WERI-Rb-1 (cell line): ENCODE measurements at regions not wholly inside any gene's neighbourhood (a gene's known extent, or its start where the extent isn't known, plus 50 kb on each side); places are given as distances from the start of the nearest gene placed in this dataset.

ENCODE experiments used
- DNase-seq: peaks from one replicate; pipeline ENCODE4 v3.0.0-alpha.2; 2020
- H3K27ac ChIP-seq: fragments of 250-450 bp; sonication (Bioruptor Pico); 2 replicates; pipeline ENCODE4 v1.5.1; 2020; ENCODE audit warnings: mild to moderate bottlenecking, moderate library complexity
- H3K27me3 ChIP-seq: fragments of 250-450 bp; sonication (Bioruptor Pico); 2 replicates; pipeline ENCODE4 v1.5.1; 2021; ENCODE audit warnings: mild to moderate bottlenecking, low read depth, moderate library complexity; ENCODE audit not compliant: insufficient read depth, severe bottlenecking
- H3K36me3 ChIP-seq: fragments of 250-450 bp; sonication (Bioruptor Pico); 2 replicates; pipeline ENCODE4 v1.5.1; 2020; ENCODE audit warnings: mild to moderate bottlenecking, moderate library complexity
- H3K4me3 ChIP-seq: 2 replicates; pipeline ENCODE4 v1.5.1; 2011; ENCODE audit warnings: low read depth, mild to moderate bottlenecking, control low read depth, low read length
- H3K9me3 ChIP-seq: fragments of 250-450 bp; sonication (Bioruptor Pico); 2 replicates; pipeline ENCODE4 v1.5.1; 2021; ENCODE audit warnings: mild to moderate bottlenecking, moderate library complexity; ENCODE audit not compliant: severe bottlenecking
- CTCF ChIP-seq: IDR thresholded peaks from 2 replicates; pipeline ENCODE4 v1.5.1; 2011; ENCODE audit warnings: low read depth, mild to moderate bottlenecking, control low read depth, inconsistent platforms, low read length

DNA sequence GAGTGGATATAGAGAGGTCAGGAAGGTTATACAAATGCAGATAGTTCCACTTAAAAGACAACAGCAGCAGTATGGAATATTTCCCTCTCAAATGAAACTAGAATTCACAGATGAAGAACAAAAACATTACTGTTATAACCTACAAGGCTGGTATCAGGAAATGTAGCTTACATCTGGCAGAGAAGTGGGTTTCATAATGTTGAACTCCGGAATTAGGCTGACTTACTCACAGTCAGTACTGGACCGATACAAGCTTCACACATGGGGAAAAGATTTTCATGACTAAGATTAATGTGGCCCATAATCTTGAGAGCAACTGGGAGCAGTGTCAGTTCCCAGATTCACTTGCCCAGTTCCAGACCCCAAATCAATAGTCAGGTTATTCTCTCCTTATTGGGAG lies 353.9 kb downstream of the DUSP6 start:
- DNase-seq: no peak
- Histone ChIP-seq H3K27me3 (peaks cover 5% of the 10 kb centered on the region), H3K4me3 (no peak overlapping the region), H3K9me3 (no peaks in the 10 kb centered on the region), H3K36me3 (no peaks in the 10 kb centered on the region), H3K27ac (no peak overlapping the region)
- TF ChIP-seq CTCF: no peak

DNA sequence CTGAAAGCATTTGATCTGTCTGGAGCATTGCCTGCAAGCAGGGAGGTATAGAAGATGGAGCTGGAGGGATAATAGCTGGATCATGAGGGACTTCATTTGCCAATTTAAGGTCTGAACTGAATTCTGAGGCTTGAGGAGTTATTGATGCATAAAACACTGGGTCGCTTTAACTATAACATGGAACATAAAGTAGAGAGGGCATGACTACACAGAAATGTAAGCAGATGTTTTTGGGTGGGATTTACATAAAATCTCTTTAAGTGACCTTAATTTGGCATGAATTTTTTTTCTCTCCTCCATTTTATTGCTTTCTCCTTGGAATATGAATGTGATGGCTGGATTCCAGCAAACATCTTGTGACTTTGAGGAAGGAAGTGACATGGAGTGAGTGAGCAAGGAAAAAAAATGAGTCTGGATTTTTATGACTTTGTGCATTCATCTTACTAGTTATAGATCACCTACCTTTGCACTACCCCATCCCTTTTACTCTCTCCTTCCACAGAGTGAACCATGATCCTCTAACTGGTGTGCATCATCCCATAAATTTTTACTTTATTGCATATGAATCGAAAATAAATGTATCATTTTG lies 356.0 kb downstream of the DUSP6 start:
- Histone ChIP-seq H3K27me3 (peaks cover 5% of the 10 kb centered on the region), H3K36me3 (no peaks in the 10 kb centered on the region), H3K27ac (no peak overlapping the region), H3K4me3 (no peak overlapping the region), H3K9me3 (no peaks in the 10 kb centered on the region)
- no peak for DNase-seq
- TF ChIP-seq CTCF: no peak

DNA sequence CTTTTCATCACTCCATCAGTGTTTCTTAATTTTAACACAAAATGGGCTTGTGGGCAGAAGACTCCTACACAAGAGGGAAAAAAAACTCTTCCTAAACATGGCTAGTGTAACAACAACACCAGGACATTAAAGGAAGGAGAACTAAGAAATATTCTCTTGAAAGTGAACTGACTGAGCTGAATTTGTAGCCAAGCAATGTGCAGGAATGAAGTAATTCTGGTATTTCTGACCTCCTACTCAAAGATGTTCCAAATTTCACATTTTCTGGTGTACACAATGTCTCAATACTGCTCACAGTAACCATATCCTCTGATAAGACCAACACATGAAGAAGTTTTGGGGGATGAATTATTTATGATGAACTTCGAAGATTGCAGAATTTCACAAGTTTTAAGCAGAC lies 357.3 kb downstream of the DUSP6 start:
- no peaks in the 10 kb centered on the region for H3K9me3 ChIP-seq
- H3K36me3 ChIP-seq: no peaks in the 10 kb centered on the region
- H3K4me3 ChIP-seq: no peak overlapping the region
- no peak for DNase-seq
- peaks cover 5% of the 10 kb centered on the region for H3K27me3 ChIP-seq
- TF ChIP-seq CTCF: no peak
- H3K27ac ChIP-seq: no peak overlapping the region

GRCh38 chr12:88994537-88994936 lies 357.8 kb downstream of the DUSP6 start:
- TF ChIP-seq CTCF: no peak
- no peak for DNase-seq
- Histone ChIP-seq H3K27ac (no peak overlapping the region), H3K9me3 (no peaks in the 10 kb centered on the region), H3K27me3 (peaks cover 5% of the 10 kb centered on the region), H3K4me3 (no peak overlapping the region), H3K36me3 (no peaks in the 10 kb centered on the region)

- Histone ChIP-seq H3K27ac (no peak overlapping the region), H3K36me3 (no peaks in the 10 kb centered on the region), H3K9me3 (no peaks in the 10 kb centered on the region), H3K4me3 (no peak overlapping the region), H3K27me3 (peaks cover 5% of the 10 kb centered on the region)
- TF ChIP-seq CTCF: no peak
- DNase-seq: no peak
Observed at GRCh38 chr12:88993651-88994050, 358.6 kb downstream of the DUSP6 start.

GRCh38 chr12:88986056-88986455 lies 366.2 kb downstream of the DUSP6 start:
- DNase-seq: no peak
- Histone ChIP-seq H3K36me3 (no peaks in the 10 kb centered on the region), H3K27ac (no peak overlapping the region), H3K9me3 (no peaks in the 10 kb centered on the region), H3K27me3 (peaks cover 1% of the 10 kb centered on the region), H3K4me3 (no peak overlapping the region)
- no peak for TF ChIP-seq CTCF
